ENCODE measurements at regions not wholly inside any gene's neighbourhood (a gene's known extent, or its start where the extent isn't known, plus 50 kb on each side); places are given as distances from the start of the nearest gene placed in this dataset.
"Not testable (repeated sequence)": the region's sequence is repeated elsewhere in the genome, so short reads cannot be mapped to it uniquely, and the experiment has no call there.

- WGBS: 87% methylated on average over 5 of the region's 5 CpGs
- not testable (repeated sequence) for H3K9me3 ChIP-seq (ENCODE audit: control insufficient read depth in 2 of 2, insufficient read depth in 1 of 2, low read length in 1 of 2); H3K4me1 ChIP-seq (ENCODE audit: control insufficient read depth in 2 of 2, insufficient read depth in 2 of 2, low read length in 2 of 2); H3K36me3 ChIP-seq (ENCODE audit: control insufficient read depth in 2 of 2, insufficient read depth in 2 of 2, low read length in 1 of 2); H3K27ac ChIP-seq (ENCODE audit: low read depth in 1 of 2, low read length in 1 of 2); DNase-seq (ENCODE audit: low read depth in 6 of 9, low spot score in 9 of 9); H3K4me3 ChIP-seq (ENCODE audit: low read length in 2 of 2); H3K27me3 ChIP-seq (ENCODE audit: control insufficient read depth in 2 of 2, insufficient read depth in 1 of 2, low read length in 1 of 2)
These were observed 201.2 kb downstream of the PYDC2 start for GRCh38 chr3:191662150-191662549.

- no peaks in the 10 kb centered on the region for H3K36me3 ChIP-seq (ENCODE audit: control insufficient read depth in 2 of 2, insufficient read depth in 2 of 2, low read length in 1 of 2)
- 40% methylated on average over 3 of the region's 3 CpGs for WGBS
- no peak overlapping the region for H3K27ac ChIP-seq (ENCODE audit: low read depth in 1 of 2, low read length in 1 of 2)
- no peaks in the 10 kb centered on the region for H3K27me3 ChIP-seq (ENCODE audit: control insufficient read depth in 2 of 2, insufficient read depth in 1 of 2, low read length in 1 of 2)
- no peaks in the 10 kb centered on the region for H3K9me3 ChIP-seq (ENCODE audit: control insufficient read depth in 2 of 2, insufficient read depth in 1 of 2, low read length in 1 of 2)
- H3K4me3 ChIP-seq (ENCODE audit: low read length in 2 of 2): no peak overlapping the region
- H3K4me1 ChIP-seq (ENCODE audit: control insufficient read depth in 2 of 2, insufficient read depth in 2 of 2, low read length in 2 of 2): no peaks in the 10 kb centered on the region
- no peak for DNase-seq (ENCODE audit: low read depth in 6 of 9, low spot score in 9 of 9)
These were observed 220.1 kb downstream of the PYDC2 start for GRCh38 chr3:191680989-191681597.

- Histone ChIP-seq H3K4me3 (ENCODE audit: low read length in 2 of 2) (no peak overlapping the region), H3K27ac (ENCODE audit: low read depth in 1 of 2, low read length in 1 of 2) (no peak overlapping the region), H3K27me3 (ENCODE audit: control insufficient read depth in 2 of 2, insufficient read depth in 1 of 2, low read length in 1 of 2) (no peaks in the 10 kb centered on the region), H3K36me3 (ENCODE audit: control insufficient read depth in 2 of 2, insufficient read depth in 2 of 2, low read length in 1 of 2) (no peaks in the 10 kb centered on the region), H3K4me1 (ENCODE audit: control insufficient read depth in 2 of 2, insufficient read depth in 2 of 2, low read length in 2 of 2) (no peaks in the 10 kb centered on the region), H3K9me3 (ENCODE audit: control insufficient read depth in 2 of 2, insufficient read depth in 1 of 2, low read length in 1 of 2) (no peaks in the 10 kb centered on the region)
- DNase-seq (ENCODE audit: low read depth in 6 of 9, low spot score in 9 of 9): no peak
- 88% methylated on average over 5 of the region's 5 CpGs for WGBS
These were observed 222.0 kb downstream of the PYDC2 start for GRCh38 chr3:191682961-191683360.

GRCh38 chr3:191686626-191687025, 225.7 kb downstream of the PYDC2 start:
- Histone ChIP-seq H3K36me3 (ENCODE audit: control insufficient read depth in 2 of 2, insufficient read depth in 2 of 2, low read length in 1 of 2) (no peaks in the 10 kb centered on the region), H3K27me3 (ENCODE audit: control insufficient read depth in 2 of 2, insufficient read depth in 1 of 2, low read length in 1 of 2) (no peaks in the 10 kb centered on the region), H3K27ac (ENCODE audit: low read depth in 1 of 2, low read length in 1 of 2) (no peak overlapping the region), H3K9me3 (ENCODE audit: control insufficient read depth in 2 of 2, insufficient read depth in 1 of 2, low read length in 1 of 2) (no peaks in the 10 kb centered on the region), H3K4me3 (ENCODE audit: low read length in 2 of 2) (no peak overlapping the region), H3K4me1 (ENCODE audit: control insufficient read depth in 2 of 2, insufficient read depth in 2 of 2, low read length in 2 of 2) (no peaks in the 10 kb centered on the region)
- no peak for DNase-seq (ENCODE audit: low read depth in 6 of 9, low spot score in 9 of 9)

GRCh38 chr3:191688756-191689433, 227.9 kb downstream of the PYDC2 start:
- Histone ChIP-seq H3K27ac (ENCODE audit: low read depth in 1 of 2, low read length in 1 of 2) (no peak overlapping the region), H3K36me3 (ENCODE audit: control insufficient read depth in 2 of 2, insufficient read depth in 2 of 2, low read length in 1 of 2) (no peaks in the 10 kb centered on the region), H3K9me3 (ENCODE audit: control insufficient read depth in 2 of 2, insufficient read depth in 1 of 2, low read length in 1 of 2) (no peaks in the 10 kb centered on the region), H3K4me3 (ENCODE audit: low read length in 2 of 2) (no peak overlapping the region), H3K27me3 (ENCODE audit: control insufficient read depth in 2 of 2, insufficient read depth in 1 of 2, low read length in 1 of 2) (no peaks in the 10 kb centered on the region), H3K4me1 (ENCODE audit: control insufficient read depth in 2 of 2, insufficient read depth in 2 of 2, low read length in 2 of 2) (no peaks in the 10 kb centered on the region)
- no peak for DNase-seq (ENCODE audit: low read depth in 6 of 9, low spot score in 9 of 9)
- 58% methylated on average over 6 of the region's 6 CpGs for WGBS

- WGBS: 71% methylated on average over 3 of the region's 3 CpGs
- not testable (repeated sequence) for H3K27ac ChIP-seq (ENCODE audit: low read depth in 1 of 2, low read length in 1 of 2); H3K4me3 ChIP-seq (ENCODE audit: low read length in 2 of 2); DNase-seq (ENCODE audit: low read depth in 6 of 9, low spot score in 9 of 9); H3K9me3 ChIP-seq (ENCODE audit: control insufficient read depth in 2 of 2, insufficient read depth in 1 of 2, low read length in 1 of 2); H3K27me3 ChIP-seq (ENCODE audit: control insufficient read depth in 2 of 2, insufficient read depth in 1 of 2, low read length in 1 of 2); H3K4me1 ChIP-seq (ENCODE audit: control insufficient read depth in 2 of 2, insufficient read depth in 2 of 2, low read length in 2 of 2); H3K36me3 ChIP-seq (ENCODE audit: control insufficient read depth in 2 of 2, insufficient read depth in 2 of 2, low read length in 1 of 2)
These were observed 230.2 kb downstream of the PYDC2 start for GRCh38 chr3:191691184-191691583.

GRCh38 chr3:191695131-191695814, 234.3 kb downstream of the PYDC2 start:
- 78% methylated on average over 7 of the region's 7 CpGs for WGBS
- H3K27me3 ChIP-seq (ENCODE audit: control insufficient read depth in 2 of 2, insufficient read depth in 1 of 2, low read length in 1 of 2): no peaks in the 10 kb centered on the region
- H3K4me1 ChIP-seq (ENCODE audit: control insufficient read depth in 2 of 2, insufficient read depth in 2 of 2, low read length in 2 of 2): no peaks in the 10 kb centered on the region
- H3K36me3 ChIP-seq (ENCODE audit: control insufficient read depth in 2 of 2, insufficient read depth in 2 of 2, low read length in 1 of 2): no peaks in the 10 kb centered on the region
- H3K4me3 ChIP-seq (ENCODE audit: low read length in 2 of 2): no peak overlapping the region
- no peak for DNase-seq (ENCODE audit: low read depth in 6 of 9, low spot score in 9 of 9)
- no peaks in the 10 kb centered on the region for H3K9me3 ChIP-seq (ENCODE audit: control insufficient read depth in 2 of 2, insufficient read depth in 1 of 2, low read length in 1 of 2)
- no peak overlapping the region for H3K27ac ChIP-seq (ENCODE audit: low read depth in 1 of 2, low read length in 1 of 2)

GRCh38 chr3:191695815-191696153, 234.8 kb downstream of the PYDC2 start:
- no peaks in the 10 kb centered on the region for H3K4me1 ChIP-seq (ENCODE audit: control insufficient read depth in 2 of 2, insufficient read depth in 2 of 2, low read length in 2 of 2)
- no peak overlapping the region for H3K4me3 ChIP-seq (ENCODE audit: low read length in 2 of 2)
- no peak for DNase-seq (ENCODE audit: low read depth in 6 of 9, low spot score in 9 of 9)

GRCh38 chr3:191696348-191696747, 235.4 kb downstream of the PYDC2 start:
- no peaks in the 10 kb centered on the region for H3K27me3 ChIP-seq (ENCODE audit: control insufficient read depth in 2 of 2, insufficient read depth in 1 of 2, low read length in 1 of 2)
- DNase-seq (ENCODE audit: low read depth in 6 of 9, low spot score in 9 of 9): no peak
- H3K36me3 ChIP-seq (ENCODE audit: control insufficient read depth in 2 of 2, insufficient read depth in 2 of 2, low read length in 1 of 2): no peaks in the 10 kb centered on the region
- H3K9me3 ChIP-seq (ENCODE audit: control insufficient read depth in 2 of 2, insufficient read depth in 1 of 2, low read length in 1 of 2): no peaks in the 10 kb centered on the region
- no peaks in the 10 kb centered on the region for H3K4me1 ChIP-seq (ENCODE audit: control insufficient read depth in 2 of 2, insufficient read depth in 2 of 2, low read length in 2 of 2)
- H3K4me3 ChIP-seq (ENCODE audit: low read length in 2 of 2): no peak overlapping the region
- no peak overlapping the region for H3K27ac ChIP-seq (ENCODE audit: low read depth in 1 of 2, low read length in 1 of 2)

More at GRCh38 chr3:191695815-191696153, 234.8 kb downstream of the PYDC2 start:
- no peaks in the 10 kb centered on the region for H3K27me3 ChIP-seq (ENCODE audit: control insufficient read depth in 2 of 2, insufficient read depth in 1 of 2, low read length in 1 of 2)
- H3K27ac ChIP-seq (ENCODE audit: low read depth in 1 of 2, low read length in 1 of 2): no peak overlapping the region
- no peaks in the 10 kb centered on the region for H3K9me3 ChIP-seq (ENCODE audit: control insufficient read depth in 2 of 2, insufficient read depth in 1 of 2, low read length in 1 of 2)
- no peaks in the 10 kb centered on the region for H3K36me3 ChIP-seq (ENCODE audit: control insufficient read depth in 2 of 2, insufficient read depth in 2 of 2, low read length in 1 of 2)

Measured in thymus (tissue), 11 donors.